ENCODE measurements at regions not wholly inside any gene's neighbourhood (a gene's known extent, or its start where the extent isn't known, plus 50 kb on each side); places are given as distances from the start of the nearest gene placed in this dataset.
"Not testable (repeated sequence)": the region's sequence is repeated elsewhere in the genome, so short reads cannot be mapped to it uniquely, and the experiment has no call there.

- no peak for DNase-seq (ENCODE audit: low read depth, low spot score)
Measured at GRCh38 chr18:1292167-1292566, 387.5 kb downstream of the ADCYAP1 start.

GRCh38 chr18:1294229-1294628 lies 389.6 kb downstream of the ADCYAP1 start:
- no peak for DNase-seq (ENCODE audit: low read depth, low spot score)

GRCh38 chr18:1296237-1296636 lies 391.6 kb downstream of the ADCYAP1 start:
- no peak for DNase-seq (ENCODE audit: low read depth, low spot score)

DNA sequence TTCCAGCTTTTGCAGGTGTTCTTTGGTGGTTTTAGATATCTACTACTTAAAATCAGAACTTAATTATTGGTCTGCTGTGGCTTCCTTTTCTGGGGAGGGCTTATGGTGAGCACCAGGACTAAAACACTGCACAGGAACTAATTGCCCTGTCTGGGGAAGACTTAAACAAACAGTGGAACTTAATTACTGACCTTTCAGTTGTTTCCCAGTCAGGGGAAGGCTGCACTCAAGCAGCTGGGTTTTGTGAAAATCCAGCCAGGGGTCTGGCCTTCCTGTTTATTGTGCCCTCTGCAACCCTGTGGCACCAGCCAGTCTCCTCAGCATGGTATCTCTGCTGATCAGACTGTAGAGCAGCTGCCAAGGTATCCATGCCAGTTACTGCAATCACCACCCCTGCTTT lies 398.2 kb downstream of the ADCYAP1 start:
- DNase-seq (ENCODE audit: low read depth, low spot score) = no peak

GRCh38 chr18:1304392-1304992 lies 399.8 kb downstream of the ADCYAP1 start:
- no peak for DNase-seq (ENCODE audit: low read depth, low spot score)

DNA sequence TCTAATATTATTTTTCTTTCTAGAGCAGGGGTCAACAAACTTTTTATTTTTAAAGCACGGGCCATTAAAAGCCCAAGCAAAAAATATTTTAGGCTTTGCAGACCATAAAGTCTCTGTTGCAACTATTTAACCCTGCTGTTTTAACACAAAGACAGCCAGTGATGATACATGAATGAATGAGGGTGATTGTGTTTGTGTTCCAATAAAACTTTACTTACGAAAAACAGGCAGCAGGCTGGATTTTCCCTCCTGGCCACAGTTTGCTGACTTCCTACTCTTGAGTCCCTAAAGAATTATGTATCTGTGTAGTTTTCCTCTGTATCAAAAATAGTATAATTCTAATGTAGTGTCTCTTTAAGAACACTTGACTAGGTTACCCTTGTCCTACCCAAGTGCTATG lies 402.0 kb downstream of the ADCYAP1 start:
- no peak for DNase-seq (ENCODE audit: low read depth, low spot score)

GRCh38 chr18:1308686-1309085 lies 404.0 kb downstream of the ADCYAP1 start:
- DNase-seq (ENCODE audit: low read depth, low spot score) = no peak

GRCh38 chr18:1311376-1311775 lies 406.7 kb downstream of the ADCYAP1 start:
- no peak for DNase-seq (ENCODE audit: low read depth, low spot score)

DNA sequence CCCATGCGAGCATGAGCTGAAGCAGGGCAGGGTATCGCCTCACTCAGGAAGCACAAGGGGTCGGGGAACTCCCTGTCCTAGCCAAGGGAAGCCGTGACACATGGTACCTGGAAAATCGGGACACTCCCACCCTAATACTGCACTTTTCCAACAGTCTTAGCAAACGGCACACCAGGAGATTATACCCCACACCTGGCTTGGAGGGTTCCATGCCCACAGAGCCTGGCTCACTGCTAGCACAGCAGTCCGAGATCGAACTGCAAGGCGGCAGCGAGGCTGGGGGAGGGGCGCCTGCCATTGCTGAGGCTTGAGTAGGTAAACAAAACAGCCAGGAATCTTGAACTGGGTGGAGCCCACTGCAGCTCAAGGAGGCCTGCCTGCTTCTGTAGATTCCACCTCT lies 430.7 kb downstream of the ADCYAP1 start:
- DNase-seq (ENCODE audit: low read depth, low spot score) = not testable (repeated sequence)

GRCh38 chr18:1350931-1351450 lies 446.3 kb downstream of the ADCYAP1 start:
- DNase-seq (ENCODE audit: low read depth, low spot score) = no peak

- no peak for DNase-seq (ENCODE audit: low read depth, low spot score)
Measured at GRCh38 chr18:1353025-1353424, 448.4 kb downstream of the ADCYAP1 start.

DNA sequence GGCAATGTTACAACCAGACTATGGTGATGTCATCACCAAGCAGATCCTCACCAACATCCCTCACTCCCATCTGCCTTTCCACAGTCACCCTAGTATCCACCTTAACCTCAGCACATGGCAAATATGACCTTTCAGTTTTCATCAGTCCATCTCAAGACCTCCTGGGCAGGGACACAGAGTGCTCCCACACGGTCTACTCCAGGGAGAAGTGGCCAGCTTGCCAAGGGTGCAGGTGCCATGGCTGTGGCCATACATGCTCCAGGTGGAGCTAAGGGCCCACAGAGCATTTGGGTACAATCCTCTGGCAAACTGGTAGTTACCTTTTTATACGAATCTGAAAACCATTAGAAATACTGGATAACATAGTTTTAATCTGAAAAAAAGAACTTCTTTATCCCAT lies 453.1 kb downstream of the ADCYAP1 start:
- no peak for DNase-seq (ENCODE audit: low read depth, low spot score)

DNA sequence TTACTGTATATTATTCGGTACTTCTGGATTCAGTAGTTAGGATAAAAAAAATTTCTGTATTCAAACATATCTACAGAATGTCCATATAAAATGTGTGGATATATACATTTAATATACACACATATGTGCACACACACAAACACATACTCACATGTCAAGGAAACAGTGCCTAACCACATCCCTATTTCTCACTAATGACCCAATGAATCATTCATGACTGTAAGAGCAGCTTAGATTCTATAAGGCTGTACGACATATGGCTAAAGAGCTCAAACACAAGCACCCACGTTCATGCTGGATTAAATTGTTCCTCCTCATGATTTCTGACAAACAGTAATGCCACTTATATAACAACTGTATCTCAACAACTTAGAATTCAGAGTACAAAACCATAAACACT lies 457.3 kb downstream of the ADCYAP1 start:
- DNase-seq (ENCODE audit: low read depth, low spot score) = no peak

DNA sequence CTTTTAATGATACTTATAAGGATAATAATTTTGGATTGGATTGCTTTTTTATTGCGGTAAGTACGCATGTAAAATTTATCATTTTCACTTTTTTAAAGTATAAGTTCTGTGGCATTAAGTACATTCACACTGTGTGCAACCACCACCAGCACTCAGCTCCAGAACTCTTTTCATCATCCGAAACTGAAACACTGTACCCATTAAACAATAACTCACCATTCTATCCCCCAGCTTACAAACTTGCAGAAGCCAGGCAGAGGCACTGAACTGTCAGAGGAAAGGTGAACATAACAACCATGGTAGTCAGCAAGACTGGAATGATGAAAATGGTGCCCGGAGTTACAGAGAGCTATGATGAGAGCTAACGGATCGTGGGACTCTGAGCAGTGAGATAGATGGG lies 465.9 kb downstream of the ADCYAP1 start:
- no peak for DNase-seq (ENCODE audit: low read depth, low spot score)

- DNase-seq (ENCODE audit: low read depth, low spot score) = no peak
Measured at GRCh38 chr18:1371724-1372123, 467.1 kb downstream of the ADCYAP1 start.

DNA sequence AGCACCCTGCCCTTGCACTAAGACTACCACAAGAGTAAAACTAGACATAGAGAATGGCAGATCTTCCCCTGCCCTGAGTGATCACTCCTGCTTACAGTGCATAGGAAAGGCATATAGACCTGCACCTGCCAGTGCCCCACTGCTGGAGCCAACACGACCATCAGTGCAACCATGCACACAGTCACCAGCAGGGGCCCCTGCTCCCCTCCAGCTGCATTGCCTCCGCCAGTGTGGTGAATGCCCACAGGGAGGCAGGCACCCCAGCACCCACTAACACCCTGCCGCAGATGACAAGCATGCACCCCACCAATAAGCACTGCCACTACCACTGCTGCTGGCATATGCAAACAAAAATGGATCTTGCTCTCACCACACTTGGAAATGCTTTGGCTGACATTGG lies 478.8 kb downstream of the ADCYAP1 start:
- DNase-seq (ENCODE audit: low read depth, low spot score) = no peak

DNA sequence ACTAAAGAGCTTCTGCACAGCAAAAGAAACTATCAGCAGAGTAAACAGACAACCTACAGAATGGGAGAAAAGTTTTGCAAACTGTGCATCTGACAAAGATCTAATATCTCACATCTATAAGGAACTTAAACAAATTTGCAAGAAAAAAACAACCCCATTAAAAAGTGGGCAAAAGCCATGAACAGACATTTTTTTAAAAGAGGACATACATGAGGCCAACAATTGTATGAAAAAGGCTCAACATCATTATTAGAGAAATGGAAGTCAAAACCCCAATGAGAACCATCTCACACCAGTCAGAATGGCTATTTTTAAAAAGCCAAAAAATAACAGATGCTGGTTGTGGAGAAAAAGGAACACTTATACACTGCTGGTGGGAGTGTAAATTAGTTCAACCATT lies 483.8 kb downstream of the ADCYAP1 start:
- DNase-seq (ENCODE audit: low read depth, low spot score) = not testable (repeated sequence)

DNA sequence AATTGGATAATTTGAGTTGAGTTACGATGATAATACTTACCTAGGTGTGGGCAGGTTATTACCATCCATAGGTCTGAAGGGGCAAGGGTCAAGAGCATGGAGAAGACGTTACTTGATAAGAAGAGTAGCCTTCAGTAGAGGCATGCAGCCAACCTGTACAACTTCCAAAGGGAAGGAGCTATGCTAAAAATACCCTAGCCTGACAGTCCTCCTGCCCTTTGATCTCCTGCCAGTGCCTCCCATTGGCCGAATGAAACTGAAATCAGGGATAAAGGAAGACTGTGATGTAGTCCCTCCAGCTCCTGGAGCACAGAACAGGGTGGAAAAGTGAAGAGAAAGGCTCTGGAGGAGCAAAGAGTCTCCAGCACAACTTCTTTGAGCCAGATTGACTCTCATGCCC lies 487.4 kb downstream of the ADCYAP1 start:
- no peak for DNase-seq (ENCODE audit: low read depth, low spot score)

DNA sequence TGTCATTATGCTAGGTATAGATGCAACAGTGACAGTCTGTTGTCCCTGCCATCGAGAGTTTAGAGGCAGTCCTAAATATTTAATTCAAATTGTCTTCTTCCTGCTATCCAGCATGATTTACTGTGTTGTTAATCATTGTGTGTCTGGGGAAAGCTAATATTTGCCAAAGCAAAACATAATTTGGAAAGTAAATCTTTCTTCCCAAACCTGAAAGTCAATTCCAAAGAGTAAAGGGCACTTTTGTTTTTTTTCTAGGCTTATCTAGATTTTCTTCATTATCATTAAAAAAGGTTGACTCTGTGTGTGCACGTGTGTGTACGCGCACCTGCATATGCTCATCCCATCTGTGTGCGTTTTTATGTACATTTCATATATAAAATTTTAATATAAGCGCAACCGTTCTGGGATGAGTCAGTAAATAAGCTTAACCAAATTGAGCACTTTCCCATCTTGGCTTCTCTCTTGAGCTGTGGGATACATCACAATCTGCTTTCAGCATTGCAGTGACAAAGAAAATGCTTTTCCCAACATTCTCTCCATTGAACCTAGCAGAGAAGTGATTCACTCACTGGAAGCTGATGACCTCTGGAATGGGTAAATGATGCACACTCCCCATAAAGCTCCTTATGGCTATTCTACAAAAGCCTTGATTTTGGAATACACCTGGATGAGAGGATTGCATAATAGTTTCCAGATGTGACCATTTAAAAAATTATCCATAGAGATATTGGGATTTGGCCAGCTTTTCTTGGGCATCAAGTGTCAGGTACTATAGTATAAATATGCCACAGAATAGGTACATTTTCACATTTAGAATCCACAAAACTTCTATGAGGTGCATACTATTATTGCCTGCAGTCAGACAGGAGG lies 488.4 kb downstream of the ADCYAP1 start:
- no peak for DNase-seq (ENCODE audit: low read depth, low spot score)

DNA sequence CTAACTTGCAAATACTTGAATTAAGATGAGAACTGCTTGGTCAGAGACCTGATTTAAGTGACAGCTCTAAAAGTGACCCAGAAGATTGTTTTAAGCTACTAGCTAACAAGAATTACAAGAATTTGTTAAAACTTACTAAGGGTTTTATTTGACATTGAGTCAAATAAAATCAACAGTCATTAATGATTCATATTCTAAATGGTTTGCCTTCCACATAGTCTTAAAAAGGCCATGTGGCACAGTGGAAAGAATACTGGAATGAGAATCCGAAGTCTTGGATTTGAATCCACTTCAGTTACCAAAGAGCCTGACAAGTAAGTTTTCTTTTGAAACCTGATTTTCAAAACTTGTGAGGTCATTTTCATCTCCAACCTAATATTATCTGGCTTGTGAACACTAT lies 489.3 kb downstream of the ADCYAP1 start:
- no peak for DNase-seq (ENCODE audit: low read depth, low spot score)

GRCh38 chr18:1394426-1394825 lies 489.8 kb downstream of the ADCYAP1 start:
- DNase-seq (ENCODE audit: low read depth, low spot score) = peak; percentile 5

GRCh38 chr18:1394966-1395365 lies 490.3 kb downstream of the ADCYAP1 start:
- no peak for DNase-seq (ENCODE audit: low read depth, low spot score)

DNA sequence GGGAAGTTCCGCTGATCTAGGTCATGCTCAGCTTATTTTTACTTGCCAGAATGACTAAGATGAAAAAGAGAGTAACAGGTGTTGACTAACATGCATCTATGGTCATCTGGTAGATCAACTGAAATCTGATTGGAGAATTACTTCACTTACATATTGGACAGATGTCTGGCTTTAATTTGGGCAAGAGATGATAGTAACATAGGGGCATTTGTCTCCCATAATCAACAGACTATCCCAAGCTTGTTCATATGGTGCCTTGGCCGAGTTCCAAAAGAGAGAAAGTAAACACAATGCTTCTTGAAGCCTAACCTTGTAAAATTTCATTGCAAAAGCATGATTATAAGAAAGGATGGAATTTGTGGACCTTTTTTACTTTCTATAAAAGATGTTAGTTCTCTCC lies 503.7 kb downstream of the ADCYAP1 start:
- no peak for DNase-seq (ENCODE audit: low read depth, low spot score)

All from ELF-1 (cell line).